GM23248 (cell line): ENCODE measurements at regions not wholly inside any gene's neighbourhood (a gene's known extent, or its start where the extent isn't known, plus 50 kb on each side); places are given as distances from the start of the nearest gene placed in this dataset.
"Not testable (repeated sequence)": the region's sequence is repeated elsewhere in the genome, so short reads cannot be mapped to it uniquely, and the experiment has no call there.

Experiments used
- DNase-seq: peaks from one replicate; pipeline ENCODE4 v3.0.0-alpha.2; 2015
- H2AFZ ChIP-seq: fragments of 200-600 bp; sonication (generic); 2 replicates; pipeline ENCODE4 v1.6.1; 2016; ENCODE audit warnings: antibody characterized with exemption
- H3F3A ChIP-seq: fragments of 200-600 bp; sonication (generic); 2 replicates; pipeline ENCODE4 v1.6.1; 2016; ENCODE audit warnings: mild to moderate bottlenecking, antibody characterized with exemption, mixed run types; ENCODE audit not compliant: insufficient read depth
- H3K27ac ChIP-seq: fragments of 200-600 bp; sonication (generic); 2 replicates; pipeline ENCODE4 v1.5.1; 2016; ENCODE audit warnings: mild to moderate bottlenecking
- H3K27me3 ChIP-seq: fragments of 200-600 bp; sonication (generic); replicated peaks from 2 replicates; pipeline ENCODE4 v1.6.1; 2016; ENCODE audit warnings: mild to moderate bottlenecking; ENCODE audit not compliant: insufficient read depth
- H3K36me3 ChIP-seq: fragments of 200-600 bp; sonication (generic); 2 replicates; pipeline ENCODE4 v1.6.1; 2016; ENCODE audit warnings: low read depth, mild to moderate bottlenecking
- H3K4me1 ChIP-seq: fragments of 200-600 bp; sonication (generic); 2 replicates; pipeline ENCODE4 v1.6.1; 2016; ENCODE audit warnings: mild to moderate bottlenecking; ENCODE audit not compliant: insufficient read depth
- H3K4me2 ChIP-seq: fragments of 200-600 bp; sonication (generic); one replicate; pipeline ENCODE4 v1.6.1; 2016; ENCODE audit warnings: mild to moderate bottlenecking; ENCODE audit not compliant: unreplicated experiment
- H3K4me3 ChIP-seq: fragments of 200-600 bp; sonication (generic); 2 replicates; pipeline ENCODE4 v1.5.1; 2016; ENCODE audit warnings: mild to moderate bottlenecking
- H3K79me2 ChIP-seq: fragments of 200-600 bp; sonication (generic); 2 replicates; pipeline ENCODE4 v1.6.1; 2016; ENCODE audit warnings: mild to moderate bottlenecking; ENCODE audit not compliant: insufficient read depth
- H3K9ac ChIP-seq: fragments of 200-600 bp; sonication (generic); 2 replicates; pipeline ENCODE4 v1.6.1; 2016; ENCODE audit warnings: mild to moderate bottlenecking
- H3K9me2 ChIP-seq: fragments of 200-600 bp; sonication (generic); 2 replicates; pipeline ENCODE4 v1.6.1; 2016; ENCODE audit warnings: mixed run types, mild to moderate bottlenecking, moderate library complexity; ENCODE audit not compliant: insufficient read depth
- H3K9me3 ChIP-seq: fragments of 200-600 bp; sonication (generic); one replicate; pipeline ENCODE4 v1.6.1; 2017; ENCODE audit warnings: low read depth
- H4K20me1 ChIP-seq: fragments of 200-600 bp; sonication (generic); 2 replicates; pipeline ENCODE4 v1.6.0; 2016; ENCODE audit not compliant: insufficient read depth
- EZH2 ChIP-seq: fragments of 200-600 bp; sonication (generic); IDR thresholded peaks from 2 replicates; pipeline ENCODE4 v1.6.1; 2018; ENCODE audit warnings: antibody characterized with exemption, mild to moderate bottlenecking; ENCODE audit not compliant: insufficient read depth, poor library complexity, severe bottlenecking
- EZH2phosphoT487 ChIP-seq: fragments of 200-600 bp; sonication (generic); IDR thresholded peaks from 2 replicates; pipeline ENCODE4 v1.6.1; 2018; ENCODE audit warnings: antibody characterized with exemption, moderate library complexity, mild to moderate bottlenecking, low read depth; ENCODE audit not compliant: insufficient read depth
- WGBS, 2 experiments: methylation state at CpG; one replicate each; pipeline ENCODE4 v1.1.6; 2015 to 2017; ENCODE audit warnings: low lambda C conversion rate in 2 of 2, low coverage in 1 of 2; ENCODE audit errors: missing lambda C conversion rate in 2 of 2; 5-methylcytosine and 5-hydroxymethylcytosine counted together
- in situ Hi-C: fragments of 300-500 bp; cut with MboI; formaldehyde crosslinking; loops from 2 replicates; pipeline ENCODE4 v1.15.0; 2020

DNA sequence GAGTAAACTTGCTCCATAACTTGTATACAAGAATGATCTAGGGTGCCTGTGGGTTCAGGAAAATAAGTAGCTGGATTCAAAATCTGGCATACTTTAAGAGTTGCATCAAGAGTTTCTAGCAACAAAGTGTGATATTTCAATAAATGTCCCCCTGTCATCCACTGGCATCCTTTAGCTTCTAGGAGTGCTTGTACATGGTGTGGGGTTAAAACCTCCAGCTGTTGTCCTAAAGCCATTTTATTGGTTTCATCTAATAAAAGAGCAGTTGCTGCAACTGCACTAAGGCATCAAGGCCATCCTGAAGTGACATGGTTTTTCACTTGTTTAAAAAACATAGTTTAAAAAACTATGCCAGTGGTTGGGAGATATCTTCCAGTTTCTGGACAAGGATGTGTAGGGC, 148.4 kb downstream of the INHBA start:
- no peaks in the 10 kb centered on the region for H3K4me1 ChIP-seq
- no peaks in the 10 kb centered on the region for H3K9me3 ChIP-seq
- H3K9me2 ChIP-seq, result no peaks in the 10 kb centered on the region
- no peak for TF ChIP-seq EZH2
- no peak overlapping the region for H2AFZ ChIP-seq
- DNase-seq, result no peak
- no peak overlapping the region for H3K4me3 ChIP-seq
- H3F3A ChIP-seq, result no peaks in the 10 kb centered on the region
- H3K4me2 ChIP-seq, result no peak overlapping the region
- in situ Hi-C loops, result no loop called here
- H3K36me3 ChIP-seq, result no peaks in the 10 kb centered on the region
- no peak overlapping the region for H3K27ac ChIP-seq
- H3K9ac ChIP-seq, result no peak overlapping the region
- H3K27me3 ChIP-seq, result no peaks in the 10 kb centered on the region
- no peaks in the 10 kb centered on the region for H3K79me2 ChIP-seq
- H4K20me1 ChIP-seq, result no peaks in the 10 kb centered on the region

DNA sequence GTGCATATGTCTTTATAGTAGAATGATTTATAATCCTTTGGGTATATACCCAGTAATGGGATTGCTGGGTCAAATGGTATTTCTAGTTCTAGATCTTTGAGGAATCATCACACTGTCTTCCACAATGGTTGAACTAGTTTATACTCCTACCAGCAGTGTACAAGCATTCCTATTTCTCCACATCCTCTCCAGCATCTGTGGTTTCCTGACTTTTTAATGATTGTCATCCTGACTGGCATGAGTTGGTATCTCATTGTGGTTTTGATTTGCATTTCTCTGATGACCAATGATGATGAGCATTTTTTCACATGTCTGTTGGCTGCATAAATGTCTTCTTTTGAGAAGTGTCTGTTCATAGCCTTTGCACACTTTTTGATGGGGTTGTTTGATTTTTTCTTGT, 152.8 kb downstream of the INHBA start:
- H3K4me2 ChIP-seq, H3F3A ChIP-seq, H3K9ac ChIP-seq, in situ Hi-C loops, H3K79me2 ChIP-seq, H3K27ac ChIP-seq, H4K20me1 ChIP-seq, H3K4me1 ChIP-seq, H3K9me2 ChIP-seq, H2AFZ ChIP-seq, H3K36me3 ChIP-seq, H3K4me3 ChIP-seq, H3K27me3 ChIP-seq, H3K9me3 ChIP-seq, DNase-seq: not testable (repeated sequence)

DNA sequence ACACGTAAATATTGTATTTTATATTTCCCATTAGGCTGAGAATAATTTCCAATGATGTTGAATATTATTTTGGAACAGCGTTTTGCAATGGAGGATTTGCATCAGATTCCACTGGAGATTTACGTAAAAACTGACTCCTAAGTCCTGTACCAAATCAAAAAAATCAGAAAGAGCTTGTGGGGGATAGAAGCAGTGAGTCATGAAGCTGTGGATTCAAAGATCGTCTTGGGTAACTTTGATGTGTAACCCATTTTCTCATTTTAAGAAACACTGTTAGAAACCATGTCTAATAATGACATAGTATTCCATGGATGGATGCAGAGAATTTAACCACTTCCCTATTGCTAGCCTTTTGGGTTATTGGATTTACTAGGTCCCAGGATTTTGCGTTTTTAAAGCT, 158.6 kb downstream of the INHBA start:
- no peaks in the 10 kb centered on the region for H3K9me2 ChIP-seq
- no peaks in the 10 kb centered on the region for H3F3A ChIP-seq
- no peak overlapping the region for H3K27ac ChIP-seq
- in situ Hi-C loops, result no loop called here
- WGBS, 2 experiments, result 63 to 73% methylated on average over 5 of the region's 5 CpGs
- no peaks in the 10 kb centered on the region for H3K27me3 ChIP-seq
- no peak overlapping the region for H3K9ac ChIP-seq
- peak; percentile 36 for DNase-seq
- no peaks in the 10 kb centered on the region for H3K79me2 ChIP-seq
- no peak overlapping the region for H3K4me2 ChIP-seq
- no peaks in the 10 kb centered on the region for H3K9me3 ChIP-seq
- no peaks in the 10 kb centered on the region for H3K4me1 ChIP-seq
- TF ChIP-seq EZH2phosphoT487 (no peak), EZH2 (no peak)
- H2AFZ ChIP-seq, result no peak overlapping the region
- H4K20me1 ChIP-seq, result no peaks in the 10 kb centered on the region
- no peak overlapping the region for H3K4me3 ChIP-seq
- H3K36me3 ChIP-seq, result no peaks in the 10 kb centered on the region

DNA sequence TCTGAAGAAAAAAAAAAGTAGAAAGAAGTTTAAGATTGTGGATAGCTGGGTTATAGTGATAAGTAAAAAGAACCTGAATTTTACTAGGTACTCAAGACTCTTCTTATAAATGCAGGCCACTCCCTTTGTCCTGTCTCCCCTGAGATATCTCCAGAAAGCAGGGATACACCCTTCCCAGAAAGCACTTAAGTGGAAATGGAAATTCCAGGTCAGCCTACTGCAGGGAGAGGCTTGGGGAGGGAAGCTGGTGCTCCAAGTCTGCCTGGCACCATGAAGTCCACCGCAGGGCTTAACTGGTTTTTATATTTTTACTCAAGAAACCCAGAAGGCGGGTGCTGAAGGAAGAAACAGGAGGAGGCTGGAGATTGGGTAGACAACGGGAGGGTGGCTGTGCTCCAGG, 162.3 kb downstream of the INHBA start:
- Histone ChIP-seq H3K79me2 (no peaks in the 10 kb centered on the region), H3K4me1 (no peaks in the 10 kb centered on the region), H3K27ac (no peak overlapping the region), H3K9ac (no peak overlapping the region), H3K27me3 (no peaks in the 10 kb centered on the region), H2AFZ (no peak overlapping the region), H3K4me2 (no peak overlapping the region), H3K9me3 (no peaks in the 10 kb centered on the region), H4K20me1 (no peaks in the 10 kb centered on the region), H3K4me3 (no peak overlapping the region), H3F3A (no peaks in the 10 kb centered on the region), H3K9me2 (no peaks in the 10 kb centered on the region), H3K36me3 (no peaks in the 10 kb centered on the region)
- no peak for DNase-seq
- 94 to 100% methylated on average over 2 to 3 of the region's 3 CpGs for WGBS, 2 experiments
- no peak for TF ChIP-seq EZH2
- no peak for TF ChIP-seq EZH2phosphoT487
- in situ Hi-C loops, result no loop called here

DNA sequence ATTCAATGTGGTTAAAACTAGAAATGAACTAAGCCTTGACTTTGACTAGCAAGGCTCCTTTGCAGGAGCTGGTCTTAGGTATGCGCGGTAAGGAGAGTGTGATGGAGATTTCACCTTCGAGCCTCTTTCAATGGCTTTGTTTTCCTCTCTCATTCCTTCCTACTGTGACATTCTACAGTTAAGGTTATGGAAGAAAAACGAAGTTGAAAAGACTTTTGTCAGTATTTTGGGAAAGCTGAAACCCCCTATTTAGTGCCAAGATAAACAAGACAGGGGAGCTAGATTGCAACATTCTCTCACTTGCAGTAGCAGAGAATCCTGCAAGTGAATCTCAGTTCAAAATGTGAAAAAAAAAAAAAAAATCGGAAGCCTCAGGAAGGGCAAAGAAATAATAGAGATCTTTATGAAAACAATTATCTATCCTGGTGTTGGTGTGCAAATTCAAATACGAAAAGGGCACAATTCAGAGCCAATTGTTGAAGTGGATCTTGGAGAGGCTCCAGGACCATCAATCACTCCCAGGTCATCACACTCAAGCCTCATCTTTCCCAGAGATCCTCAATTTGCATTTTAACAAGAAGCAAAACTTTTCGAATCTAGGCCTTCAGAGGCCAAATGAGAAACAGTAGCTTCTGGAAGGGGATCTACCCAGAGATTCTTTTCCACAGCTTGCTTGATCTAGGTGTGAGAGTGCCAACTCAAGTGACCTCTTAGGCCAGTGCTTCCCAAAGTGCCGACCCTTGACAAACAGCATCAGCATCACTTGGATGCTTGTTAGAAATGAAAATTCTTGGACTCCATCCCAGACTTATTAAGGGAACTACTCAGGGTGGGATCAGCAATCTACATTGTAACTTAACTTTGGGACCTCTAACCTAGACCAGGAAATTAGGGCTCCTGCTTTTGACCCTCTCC, 163.8 kb downstream of the INHBA start:
- H3K9me2 ChIP-seq, result no peaks in the 10 kb centered on the region
- no peak for DNase-seq
- no peaks in the 10 kb centered on the region for H4K20me1 ChIP-seq
- H3F3A ChIP-seq, result no peaks in the 10 kb centered on the region
- TF ChIP-seq EZH2phosphoT487, result no peak
- no peak for TF ChIP-seq EZH2
- no peaks in the 10 kb centered on the region for H3K9me3 ChIP-seq
- no peak overlapping the region for H2AFZ ChIP-seq
- no peak overlapping the region for H3K27ac ChIP-seq
- no peak overlapping the region for H3K9ac ChIP-seq
- no peak overlapping the region for H3K4me2 ChIP-seq
- no peaks in the 10 kb centered on the region for H3K36me3 ChIP-seq
- H3K4me3 ChIP-seq, result no peak overlapping the region
- no peaks in the 10 kb centered on the region for H3K27me3 ChIP-seq
- WGBS, 2 experiments, result 64 to 69% methylated on average over 8 of the region's 8 CpGs
- no peaks in the 10 kb centered on the region for H3K79me2 ChIP-seq
- in situ Hi-C loops, result no loop called here
- H3K4me1 ChIP-seq, result no peaks in the 10 kb centered on the region
